C4-2B (cell line): ENCODE measurements at regions not wholly inside any gene's neighbourhood (a gene's known extent, or its start where the extent isn't known, plus 50 kb on each side); places are given as distances from the start of the nearest gene placed in this dataset.
"Not testable (repeated sequence)": the region's sequence is repeated elsewhere in the genome, so short reads cannot be mapped to it uniquely, and the experiment has no call there.

Experiments
- CTCF ChIP-seq: fragments of 450-650 bp; conservative IDR thresholded peaks from 2 replicates; pipeline ENCODE4 v1.5.1; 2017; ENCODE audit warnings: mild to moderate bottlenecking
- ZFX ChIP-seq: fragments of 450-650 bp; IDR thresholded peaks from 2 replicates; pipeline ENCODE4 v1.6.1; 2017

GRCh38 chr21:23153842-23154241 lies 2155.6 kb downstream of the NCAM2 start:
- TF ChIP-seq CTCF, ZFX: not testable (repeated sequence)
